ENCODE measurements at regions not wholly inside any gene's neighbourhood (a gene's known extent, or its start where the extent isn't known, plus 50 kb on each side); places are given as distances from the start of the nearest gene placed in this dataset.
A peak's percentile ranks its signal among the peaks of the same experiment; 100 is the strongest.
"Not testable (repeated sequence)": the region's sequence is repeated elsewhere in the genome, so short reads cannot be mapped to it uniquely, and the experiment has no call there.

DNA sequence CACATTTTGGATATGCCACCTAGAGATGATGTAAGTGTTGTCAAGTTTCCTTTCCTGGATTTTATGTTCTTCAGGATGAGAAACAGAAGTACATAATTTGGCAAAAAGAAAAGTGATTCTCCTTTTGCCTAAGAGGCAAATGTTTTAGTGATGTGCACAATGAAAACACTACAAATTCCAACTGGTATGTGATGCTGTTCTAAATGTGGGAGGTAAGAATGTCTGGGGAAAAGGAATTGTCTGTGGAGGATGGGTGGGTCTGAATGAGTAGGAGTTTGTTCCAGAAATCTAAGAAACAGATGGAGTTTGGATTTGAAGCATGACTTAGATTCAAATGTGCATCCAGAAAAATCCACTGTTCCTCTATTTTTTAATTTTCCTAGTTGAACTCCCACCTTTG, 473.6 kb upstream of the SPRY2 start:
- DNase-seq (ENCODE audit: low spot score) = no peak
- intact Hi-C loops (cut with DNase I) = no loop called here

DNA sequence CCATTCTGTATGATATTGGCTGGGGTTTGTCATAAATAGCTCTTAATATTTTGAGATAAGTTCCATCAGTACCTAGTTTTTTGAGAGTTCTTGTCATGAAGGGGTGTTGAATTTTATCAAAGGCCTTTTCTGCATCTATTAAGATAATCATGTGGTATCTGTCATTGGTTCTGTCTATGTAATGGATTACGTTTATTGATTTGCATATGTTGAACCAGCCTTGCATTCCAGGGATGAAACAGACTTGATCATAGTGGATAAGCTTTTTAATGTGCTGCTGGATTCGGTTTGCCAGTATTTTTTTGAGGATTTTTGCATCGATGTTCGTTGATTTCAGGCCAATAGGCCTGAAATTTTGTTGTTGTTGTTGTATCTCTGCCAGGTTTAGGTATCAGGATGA, 469.4 kb upstream of the SPRY2 start:
- intact Hi-C loops (cut with DNase I); DNase-seq (ENCODE audit: low spot score): not testable (repeated sequence)

DNA sequence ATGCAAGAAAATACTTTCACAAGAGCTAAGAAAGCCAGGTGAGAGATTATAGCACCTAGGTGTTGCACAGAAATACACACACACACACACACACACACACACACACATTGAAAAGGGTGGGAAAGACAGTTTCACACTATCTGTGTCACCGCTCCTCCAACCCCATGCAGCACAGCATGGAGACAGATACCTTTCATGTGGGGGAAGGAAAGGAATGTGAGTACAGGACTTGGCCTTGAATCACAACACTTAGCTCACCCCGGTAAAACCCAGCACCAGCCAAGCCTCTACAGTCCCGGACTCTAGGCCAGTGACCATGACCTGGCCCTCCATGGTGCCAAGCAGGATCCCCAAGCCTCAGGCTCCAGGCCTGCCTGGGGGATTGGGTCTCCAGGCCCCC, 462.0 kb upstream of the SPRY2 start:
- peak; percentile 22 for DNase-seq (ENCODE audit: low spot score)
- intact Hi-C loops (cut with DNase I) = no loop called here

DNA sequence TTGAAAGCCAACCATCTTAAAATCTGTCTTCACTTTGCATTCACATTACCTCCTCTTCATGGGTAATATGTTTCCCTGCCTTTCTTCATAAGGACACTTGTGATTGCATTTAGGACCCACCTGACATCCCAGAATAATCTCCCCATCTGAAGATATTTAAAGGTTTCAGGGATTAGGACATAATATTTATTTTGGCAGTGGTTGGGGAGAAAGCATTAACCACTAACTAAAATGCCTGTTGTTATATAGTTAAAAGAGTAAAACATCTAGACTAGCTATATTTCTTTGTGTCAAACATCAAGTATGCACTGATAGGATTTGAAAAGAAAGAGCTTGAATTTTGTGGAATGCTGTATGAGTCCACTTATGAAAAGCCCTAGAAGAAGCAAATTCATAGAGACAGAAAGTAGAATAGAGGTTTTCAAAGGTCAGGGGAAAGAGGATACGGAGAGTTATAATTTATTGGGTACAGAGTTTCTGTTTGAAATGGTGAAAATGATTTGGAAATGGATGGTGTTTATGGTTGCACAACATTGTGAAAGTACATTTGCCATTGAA, 457.7 kb upstream of the SPRY2 start:
- DNase-seq (ENCODE audit: low spot score) = no peak
- intact Hi-C loops (cut with DNase I) = no loop called here

DNA sequence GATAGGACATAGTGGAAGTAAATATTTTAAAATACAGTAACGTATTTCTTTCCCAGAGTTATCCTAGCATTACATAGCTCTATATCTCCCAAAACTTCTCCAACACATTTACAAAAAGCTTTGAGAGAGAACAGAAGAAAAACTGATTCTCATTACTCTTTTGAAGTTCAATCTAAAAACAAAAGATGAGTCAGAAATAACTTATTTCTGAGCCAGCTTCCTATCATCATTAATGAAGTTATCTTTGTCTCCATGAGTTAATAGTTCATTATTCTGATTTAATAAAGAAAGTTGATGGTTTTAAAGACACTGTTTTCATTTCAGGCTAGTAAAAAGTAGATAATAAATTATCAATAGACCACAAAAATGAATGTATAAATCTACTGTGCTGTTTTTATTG, 446.7 kb upstream of the SPRY2 start:
- DNase-seq (ENCODE audit: low spot score) = no peak
- intact Hi-C loops (cut with DNase I) = no loop called here

DNA sequence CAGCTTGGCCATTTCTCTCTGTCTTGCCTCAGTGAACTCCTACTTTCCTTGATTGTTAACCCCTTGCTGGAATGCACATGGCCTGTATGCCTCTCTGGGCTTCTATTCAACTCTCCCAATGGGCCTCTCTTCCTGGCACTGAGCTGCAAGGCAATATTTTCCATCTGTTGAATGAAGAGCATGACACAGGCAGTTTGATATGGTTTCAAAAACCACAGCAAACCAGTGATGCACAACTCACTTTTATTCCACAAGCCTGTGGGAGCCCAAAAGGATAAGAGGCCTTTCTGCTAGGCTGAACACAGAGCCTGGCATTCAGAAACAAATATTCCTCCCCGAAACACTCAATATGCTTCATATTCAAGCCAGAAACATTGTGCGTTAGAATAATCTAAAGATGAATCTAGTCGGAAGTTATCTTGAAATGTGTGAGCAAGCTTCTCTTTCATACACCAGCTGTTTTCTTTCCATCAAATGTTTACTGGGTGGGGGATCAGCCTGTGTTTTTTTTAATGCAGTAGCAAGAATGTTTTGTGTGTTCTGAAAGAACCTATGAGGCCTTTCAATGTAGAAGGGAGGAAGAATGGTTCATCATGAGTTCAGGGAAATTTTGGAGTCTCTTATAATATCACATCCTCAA, 443.1 kb upstream of the SPRY2 start:
- DNase-seq (ENCODE audit: low spot score) = no peak
- intact Hi-C loops (cut with DNase I) = no loop called here

DNA sequence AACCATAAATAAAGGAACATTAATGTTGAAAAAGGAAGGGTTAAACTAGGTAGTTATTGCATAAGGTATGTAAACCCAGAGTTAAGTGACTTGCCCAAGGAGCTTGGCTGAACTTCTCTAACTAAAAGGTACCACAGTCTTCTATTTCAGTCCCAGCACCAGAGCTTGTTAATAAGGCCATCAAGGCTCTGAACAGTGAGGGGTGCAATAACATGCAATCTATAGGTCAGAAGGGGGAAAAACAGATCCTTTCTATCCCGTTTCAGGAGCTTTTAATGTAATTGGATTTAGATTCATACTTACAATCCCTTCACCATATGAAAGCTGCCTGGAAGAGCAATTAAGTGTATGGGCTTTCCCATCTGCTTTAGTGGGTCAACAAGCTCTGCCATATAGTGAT, 441.5 kb upstream of the SPRY2 start:
- DNase-seq (ENCODE audit: low spot score) = no peak
- intact Hi-C loops (cut with DNase I) = no loop called here

DNA sequence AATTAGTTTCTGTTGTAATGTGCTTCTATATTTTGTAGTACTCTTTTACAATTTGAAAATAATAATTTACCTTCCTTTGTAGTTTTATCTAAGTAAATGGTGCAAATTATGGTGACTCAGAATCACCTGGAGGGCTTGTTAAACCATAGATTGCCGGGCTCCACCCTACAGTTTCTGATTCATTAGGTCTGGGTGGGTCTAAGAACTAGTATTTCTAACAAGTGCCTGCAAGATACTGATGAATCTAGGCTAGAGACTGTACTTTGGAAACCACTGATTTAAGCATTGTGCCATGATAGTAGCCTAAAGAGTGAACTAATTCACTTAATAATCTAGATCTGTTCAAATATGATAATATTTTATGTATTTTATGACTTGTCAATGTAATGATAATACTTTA, 437.4 kb upstream of the SPRY2 start:
- no peak for DNase-seq (ENCODE audit: low spot score)
- intact Hi-C loops (cut with DNase I) = no loop called here

DNA sequence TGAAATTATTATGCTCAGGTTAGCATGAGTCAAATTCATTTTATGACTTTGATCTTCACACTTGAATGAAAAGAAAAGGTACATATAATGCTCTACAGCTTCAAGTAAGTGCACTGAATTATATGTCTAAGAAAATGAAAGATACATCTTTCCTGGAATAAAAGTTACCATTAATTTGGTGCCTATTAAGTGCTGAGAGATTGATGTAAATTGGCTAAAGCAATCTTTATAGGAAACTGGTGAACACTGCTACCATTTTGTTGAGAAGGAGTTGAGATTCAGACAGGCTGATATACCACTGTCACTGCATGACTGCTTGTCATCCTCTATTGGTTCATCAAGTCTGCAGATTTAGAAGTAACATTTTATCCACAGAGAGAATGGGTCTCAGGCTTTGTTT, 416.8 kb upstream of the SPRY2 start:
- intact Hi-C loops (cut with DNase I) = no loop called here
- no peak for DNase-seq (ENCODE audit: low spot score)

DNA sequence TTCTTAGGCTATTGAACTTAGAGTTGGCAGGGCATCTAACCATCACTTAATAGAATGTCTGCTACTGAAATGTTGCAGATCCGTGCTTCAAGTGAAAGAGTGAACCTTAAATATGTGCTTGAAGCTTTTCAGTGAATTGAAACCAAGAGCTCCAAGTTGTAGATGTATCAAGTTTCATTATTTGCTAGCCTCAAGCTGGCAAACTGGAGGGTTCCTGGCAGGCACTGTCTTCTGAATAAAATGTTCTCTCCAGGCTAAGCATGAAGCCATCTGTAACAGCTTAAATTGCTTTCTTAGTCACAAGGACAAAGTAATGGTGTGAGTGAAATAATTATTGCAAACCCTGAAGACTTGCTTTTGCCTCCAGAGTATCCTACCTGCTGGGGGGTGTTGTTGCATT, 415.0 kb upstream of the SPRY2 start:
- intact Hi-C loops (cut with DNase I) = no loop called here
- no peak for DNase-seq (ENCODE audit: low spot score)

DNA sequence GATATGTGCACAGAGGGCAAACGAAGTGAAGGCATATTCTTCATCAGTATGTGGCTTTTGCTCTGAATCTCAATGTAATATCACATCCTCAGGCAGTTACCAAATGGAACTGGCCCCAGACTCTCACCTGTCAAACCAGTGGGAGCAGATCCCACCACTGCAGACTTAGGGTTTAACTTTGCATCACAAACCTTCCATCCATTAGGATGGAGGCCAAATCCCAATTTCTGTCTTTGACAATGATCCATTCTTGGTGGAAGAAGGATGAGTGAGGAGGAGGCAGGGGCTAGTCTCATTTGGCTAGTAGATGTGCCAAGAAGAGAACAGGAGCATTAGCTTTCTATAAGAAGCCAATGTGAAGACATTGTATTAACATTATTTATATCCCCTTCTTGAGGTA, 413.5 kb upstream of the SPRY2 start:
- DNase-seq (ENCODE audit: low spot score) = no peak
- intact Hi-C loops (cut with DNase I) = no loop called here

DNA sequence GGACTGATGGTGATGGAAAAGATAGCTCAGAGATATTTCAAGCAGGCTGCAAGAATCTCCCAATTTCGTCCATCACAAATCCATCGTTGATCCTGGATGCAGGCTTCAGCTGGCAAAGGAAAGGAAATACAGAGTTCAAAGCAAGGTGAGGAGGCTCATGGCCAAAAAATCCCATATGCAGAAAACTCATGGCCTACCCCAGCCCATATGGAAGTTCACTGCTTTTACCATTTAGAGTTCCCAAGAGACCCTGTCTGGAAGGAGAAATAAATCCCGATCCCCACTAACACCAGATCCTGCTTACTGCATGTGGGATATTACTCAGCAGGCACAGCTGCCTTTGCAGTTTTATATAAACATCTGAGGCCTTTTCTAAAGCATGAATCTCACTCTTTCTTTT, 412.9 kb upstream of the SPRY2 start:
- DNase-seq (ENCODE audit: low spot score) = no peak
- intact Hi-C loops (cut with DNase I) = no loop called here

DNA sequence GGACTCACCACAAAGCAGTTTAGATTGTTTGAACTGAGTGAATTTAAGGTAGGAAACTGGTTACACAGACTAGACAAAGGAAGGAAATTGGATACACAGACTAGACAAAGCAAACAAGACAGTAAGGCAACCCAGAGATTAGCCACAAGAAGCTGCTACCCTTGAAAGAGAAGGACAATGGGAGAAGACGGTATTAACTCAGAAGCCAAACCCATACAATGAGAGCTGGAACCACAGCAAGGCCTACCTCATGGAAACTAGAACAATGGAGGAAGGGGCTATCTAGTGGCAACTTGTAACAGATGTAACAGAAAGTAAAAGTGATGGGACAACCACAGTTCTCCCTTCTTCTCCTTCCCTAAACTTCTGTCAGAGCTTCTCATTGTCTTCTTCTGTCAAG, 410.9 kb upstream of the SPRY2 start:
- no peak for DNase-seq (ENCODE audit: low spot score)
- intact Hi-C loops (cut with DNase I) = no loop called here

DNA sequence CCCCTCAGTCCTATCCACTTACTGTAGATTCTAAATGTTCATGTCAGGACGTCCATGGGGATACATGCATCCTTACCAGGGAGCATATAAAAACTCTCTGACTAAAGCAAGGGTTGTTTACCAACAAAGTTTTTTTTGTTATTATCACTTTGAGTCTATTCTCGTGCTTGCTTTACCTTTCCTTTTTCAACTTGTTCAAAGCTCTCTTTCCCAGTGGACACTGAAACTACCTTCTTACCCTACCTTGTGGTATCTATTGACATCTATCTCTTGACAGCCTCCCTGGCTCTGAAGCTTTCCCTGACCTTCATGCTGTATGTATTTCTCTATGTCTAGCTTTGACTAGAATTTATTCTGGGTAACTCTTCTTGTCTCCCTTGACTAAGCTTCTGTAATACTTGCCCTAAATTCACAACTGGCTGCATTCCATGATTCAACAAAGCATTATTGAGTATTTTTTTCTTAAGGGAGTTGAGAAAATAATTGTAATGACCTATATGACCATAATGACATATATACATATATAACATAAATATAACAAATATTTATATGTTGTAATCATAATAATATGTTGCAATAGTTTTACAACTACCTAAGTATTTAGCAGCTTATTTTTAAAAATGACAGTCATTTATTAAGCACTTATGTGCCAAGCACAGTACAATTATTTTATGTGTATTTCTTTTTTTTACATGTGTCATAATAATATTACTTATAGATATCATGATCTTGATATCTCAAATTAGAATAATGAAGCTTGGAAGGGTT, 403.4 kb upstream of the SPRY2 start:
- DNase-seq (ENCODE audit: low spot score) = no peak
- intact Hi-C loops (cut with DNase I) = no loop called here

DNA sequence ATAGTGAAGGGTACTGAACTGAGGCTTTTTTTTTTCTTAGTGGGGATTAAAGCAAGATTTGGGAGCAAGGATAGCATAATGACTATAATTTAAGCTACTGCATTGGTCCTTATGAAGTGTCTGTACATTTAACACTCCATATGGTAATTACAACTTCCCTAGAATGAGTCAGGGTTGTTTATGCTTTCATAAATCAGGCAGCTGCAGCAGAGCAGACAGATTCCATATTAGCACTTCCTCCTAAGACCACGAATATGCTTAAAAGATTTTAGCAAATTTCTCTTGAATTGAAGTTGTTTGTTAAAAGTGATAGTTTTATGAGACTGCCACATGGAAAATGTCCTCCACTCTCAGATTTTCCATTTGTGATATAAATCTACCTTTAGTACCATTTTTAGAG, 401.1 kb upstream of the SPRY2 start:
- intact Hi-C loops (cut with DNase I) = no loop called here
- no peak for DNase-seq (ENCODE audit: low spot score)

DNA sequence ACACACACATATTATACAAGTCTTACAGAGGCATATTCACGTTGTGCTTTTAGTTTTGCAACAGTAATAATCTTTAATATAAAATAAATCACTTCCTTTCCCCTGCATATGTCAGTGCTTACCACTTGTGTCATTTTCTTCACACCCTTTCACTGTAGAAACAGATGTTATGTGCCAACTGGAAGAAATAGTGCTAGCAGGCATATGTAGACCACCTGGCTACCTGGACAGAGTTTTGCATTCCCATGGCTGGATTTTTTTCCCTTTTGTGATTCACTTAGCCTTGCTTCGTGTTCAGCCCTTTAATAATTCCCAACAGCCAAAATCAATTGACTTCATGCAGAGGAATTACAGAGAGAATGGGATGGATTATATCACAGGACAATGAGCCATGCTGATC, 399.1 kb upstream of the SPRY2 start:
- intact Hi-C loops (cut with DNase I) = no loop called here
- no peak for DNase-seq (ENCODE audit: low spot score)

DNA sequence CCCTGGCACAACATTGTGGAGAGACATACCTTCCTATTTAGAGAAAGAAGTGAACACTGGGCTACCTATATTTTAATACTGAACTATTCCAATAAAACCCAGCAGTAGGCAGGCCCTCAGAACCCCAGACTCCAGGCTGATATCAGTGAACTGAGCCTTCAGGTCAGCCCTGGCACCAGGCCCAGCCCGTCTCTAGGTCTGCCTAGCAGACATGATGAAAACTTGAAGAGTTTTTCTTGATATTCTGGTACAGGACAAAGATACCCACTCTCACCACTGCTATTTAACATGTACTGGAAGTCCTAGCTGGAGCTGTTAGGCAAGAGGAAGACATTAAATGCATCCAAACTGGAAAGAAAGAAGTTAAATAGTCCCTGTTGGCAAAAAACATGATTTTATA, 396.6 kb upstream of the SPRY2 start:
- intact Hi-C loops (cut with DNase I) = no loop called here
- no peak for DNase-seq (ENCODE audit: low spot score)

DNA sequence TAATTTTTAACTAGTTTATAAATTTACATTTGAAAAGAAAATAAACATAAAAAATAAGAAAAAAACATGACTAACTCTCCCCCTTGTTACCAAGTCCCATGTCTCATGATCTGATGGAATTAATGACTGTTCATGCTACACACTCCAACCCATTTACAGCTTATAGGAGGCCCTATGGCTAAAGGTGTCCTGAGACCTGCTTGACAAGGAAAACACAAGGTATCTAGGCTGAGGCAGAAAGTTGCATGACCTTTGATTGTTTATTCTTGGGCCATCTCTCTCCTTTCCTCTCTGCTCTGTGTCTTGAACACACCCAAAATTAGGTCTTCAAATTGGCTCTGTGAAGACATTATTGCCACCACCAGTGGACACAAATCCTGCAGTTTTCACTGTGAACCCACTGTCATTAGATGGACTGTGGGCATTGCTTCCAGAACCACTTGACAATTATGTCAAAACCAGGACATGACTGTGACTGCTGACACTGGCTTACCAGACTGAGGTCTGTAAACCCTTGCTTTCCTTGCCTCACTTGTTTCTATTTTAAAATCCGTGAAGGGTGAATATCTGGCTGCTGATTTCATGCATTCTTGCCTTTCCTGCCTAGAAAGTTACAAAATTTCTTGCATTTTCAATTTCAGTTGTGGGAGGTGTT, 386.5 kb upstream of the SPRY2 start:
- DNase-seq (ENCODE audit: low spot score) = no peak

DNA sequence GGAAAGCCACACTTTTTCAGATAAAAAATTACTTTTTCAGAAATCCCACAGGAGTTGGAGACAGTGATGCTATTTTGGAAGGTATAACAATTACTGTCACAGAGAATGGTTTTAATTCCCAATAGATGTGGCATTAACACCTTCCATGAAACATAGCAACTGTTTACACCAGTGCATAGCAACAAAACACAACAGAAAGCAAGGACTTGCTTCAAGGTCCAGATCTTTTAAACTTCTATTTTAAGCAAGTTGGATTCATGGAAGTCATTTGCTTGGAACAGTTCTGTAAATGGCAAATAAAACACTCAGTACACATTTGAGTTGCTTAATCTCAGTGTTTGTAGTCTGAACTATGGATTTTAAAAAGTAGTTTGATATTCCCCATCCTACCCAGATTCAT, 385.9 kb upstream of the SPRY2 start:
- intact Hi-C loops (cut with DNase I) = no loop called here

More for the DNA sequence above, 386.5 kb upstream of the SPRY2 start:
- intact Hi-C loops (cut with DNase I) = no loop called here

DNA sequence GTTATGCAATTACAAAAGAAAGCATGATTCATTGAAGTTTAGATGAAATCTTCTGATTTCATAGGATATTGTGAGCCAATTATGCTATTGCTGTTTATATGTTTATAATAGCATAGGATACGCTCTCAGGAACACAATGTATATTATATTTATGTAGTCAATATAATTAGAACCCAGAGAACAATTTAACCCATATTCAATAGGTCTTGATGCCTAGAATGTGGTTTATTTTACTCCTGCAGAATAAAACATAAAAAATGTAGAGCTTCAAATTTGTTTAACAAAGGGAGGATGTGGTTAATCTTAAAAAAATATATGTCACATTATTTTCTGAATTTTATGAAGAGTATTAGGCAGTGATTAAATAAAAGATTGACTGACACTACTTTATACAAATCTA, 380.8 kb upstream of the SPRY2 start:
- intact Hi-C loops (cut with DNase I) = no loop called here

More for the DNA sequence above, 385.9 kb upstream of the SPRY2 start:
- no peak for DNase-seq (ENCODE audit: low spot score)

DNA sequence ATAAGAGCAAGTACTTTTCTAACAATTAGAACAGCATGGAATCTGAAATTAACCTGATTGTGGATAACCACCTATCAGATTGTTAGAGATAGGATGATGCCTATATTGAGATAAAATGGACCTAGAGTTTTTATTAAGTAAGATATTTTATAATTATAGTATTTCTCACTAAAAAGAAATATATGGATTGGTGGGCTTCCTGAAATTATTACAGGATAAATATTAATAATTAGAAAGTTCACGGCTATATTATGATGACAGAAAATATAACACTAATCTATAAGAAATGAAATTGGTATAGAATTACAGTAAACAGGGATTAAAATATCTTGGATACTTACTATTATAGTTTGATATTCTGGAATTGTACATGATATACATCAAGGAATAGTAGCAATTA, 378.0 kb upstream of the SPRY2 start:
- DNase-seq (ENCODE audit: low spot score) = no peak

More for the DNA sequence above, 380.8 kb upstream of the SPRY2 start:
- no peak for DNase-seq (ENCODE audit: low spot score)

More for the DNA sequence above, 378.0 kb upstream of the SPRY2 start:
- intact Hi-C loops (cut with DNase I) = no loop called here
